Parathyroid adenoma (tissue), 2 donors: ENCODE measurements at regions not wholly inside any gene's neighbourhood (a gene's known extent, or its start where the extent isn't known, plus 50 kb on each side); places are given as distances from the start of the nearest gene placed in this dataset.

Experiments
- H2AFZ ChIP-seq: fragments of 300-600 bp; sonication (generic); one replicate; pipeline ENCODE4 v1.7.0; 2017; ENCODE audit warnings: antibody characterized with exemption, mild to moderate bottlenecking
- H3K27ac ChIP-seq: fragments of 300-600 bp; sonication (generic); one replicate; pipeline ENCODE4 v1.7.0; 2017
- H3K27me3 ChIP-seq: fragments of 300-600 bp; sonication (generic); one replicate; pipeline ENCODE4 v1.7.0; 2017; ENCODE audit warnings: low read length; ENCODE audit not compliant: control insufficient read depth, insufficient read depth
- H3K36me3 ChIP-seq: fragments of 300-600 bp; sonication (generic); one replicate; pipeline ENCODE4 v1.7.0; 2017; ENCODE audit warnings: low read length; ENCODE audit not compliant: control insufficient read depth, insufficient read depth
- H3K4me1 ChIP-seq: fragments of 300-600 bp; sonication (generic); one replicate; pipeline ENCODE4 v1.7.0; 2017; ENCODE audit warnings: control low read depth
- H3K4me2 ChIP-seq: fragments of 300-600 bp; sonication (generic); one replicate; pipeline ENCODE4 v1.7.0; 2017; ENCODE audit warnings: low read length
- H3K4me3 ChIP-seq: fragments of 300-600 bp; sonication (generic); one replicate; pipeline ENCODE4 v1.7.0; 2017; ENCODE audit warnings: low read depth, low read length
- H3K79me2 ChIP-seq: fragments of 300-600 bp; sonication (generic); one replicate; pipeline ENCODE4 v1.7.0; 2017; ENCODE audit warnings: control low read depth
- H3K9ac ChIP-seq: fragments of 300-600 bp; sonication (generic); one replicate; pipeline ENCODE4 v1.7.0; 2017; ENCODE audit warnings: mild to moderate bottlenecking
- H3K9me3 ChIP-seq: fragments of 300-600 bp; sonication (generic); one replicate; pipeline ENCODE4 v1.7.0; 2017; ENCODE audit warnings: low read length; ENCODE audit not compliant: control insufficient read depth
- CTCF ChIP-seq: fragments of 300-600 bp; sonication (generic); IDR thresholded peaks from one replicate; pipeline ENCODE4 v1.7.0; 2017; ENCODE audit warnings: antibody characterized with exemption, mild to moderate bottlenecking
- donor health status: primary hyperparathyroidism.

GRCh38 chr1:182293119-182293589 lies 98.4 kb downstream of the GLUL start:
- H3K79me2 ChIP-seq = no peaks in the 10 kb centered on the region
- no peak overlapping the region for H3K9ac ChIP-seq
- TF ChIP-seq CTCF = no peak
- H3K4me3 ChIP-seq = no peak overlapping the region
- H3K27me3 ChIP-seq = no peaks in the 10 kb centered on the region
- no peaks in the 10 kb centered on the region for H3K36me3 ChIP-seq
- no peak overlapping the region for H3K27ac ChIP-seq
- H3K4me1 ChIP-seq = no peaks in the 10 kb centered on the region
- H3K9me3 ChIP-seq = no peaks in the 10 kb centered on the region
- H2AFZ ChIP-seq = no peak overlapping the region
- no peak overlapping the region for H3K4me2 ChIP-seq

GRCh38 chr1:182292193-182292741 lies 99.3 kb downstream of the GLUL start:
- no peak for TF ChIP-seq CTCF

GRCh38 chr1:182291584-182292192 lies 99.9 kb downstream of the GLUL start:
- no peak overlapping the region for H3K27ac ChIP-seq
- H3K9me3 ChIP-seq = no peaks in the 10 kb centered on the region
- no peaks in the 10 kb centered on the region for H3K36me3 ChIP-seq
- H3K4me3 ChIP-seq = no peak overlapping the region
- no peak overlapping the region for H3K4me2 ChIP-seq
- no peak for TF ChIP-seq CTCF
- no peaks in the 10 kb centered on the region for H3K27me3 ChIP-seq
- H3K4me1 ChIP-seq = no peaks in the 10 kb centered on the region
- no peaks in the 10 kb centered on the region for H3K79me2 ChIP-seq
- H3K9ac ChIP-seq = no peak overlapping the region
- no peak overlapping the region for H2AFZ ChIP-seq

More at GRCh38 chr1:182292193-182292741, 99.3 kb downstream of the GLUL start:
- no peaks in the 10 kb centered on the region for H3K27me3 ChIP-seq
- H3K27ac ChIP-seq = no peak overlapping the region
- no peaks in the 10 kb centered on the region for H3K36me3 ChIP-seq
- H3K79me2 ChIP-seq = no peaks in the 10 kb centered on the region
- H3K4me1 ChIP-seq = no peaks in the 10 kb centered on the region
- no peaks in the 10 kb centered on the region for H3K9me3 ChIP-seq
- H3K4me2 ChIP-seq = no peak overlapping the region
- H2AFZ ChIP-seq = no peak overlapping the region
- H3K9ac ChIP-seq = no peak overlapping the region
- no peak overlapping the region for H3K4me3 ChIP-seq

GRCh38 chr1:182288749-182289604 lies 102.6 kb downstream of the GLUL start:
- TF ChIP-seq CTCF = no peak
- Histone ChIP-seq H3K27me3 (no peaks in the 10 kb centered on the region), H3K36me3 (no peaks in the 10 kb centered on the region), H3K4me1 (no peaks in the 10 kb centered on the region), H3K9ac (no peak overlapping the region), H3K27ac (no peak overlapping the region), H3K9me3 (no peaks in the 10 kb centered on the region), H3K4me2 (no peak overlapping the region), H3K4me3 (no peak overlapping the region), H3K79me2 (no peaks in the 10 kb centered on the region), H2AFZ (no peak overlapping the region)
